Right lobe of liver (tissue), 6 donors: ENCODE measurements at regions not wholly inside any gene's neighbourhood (a gene's known extent, or its start where the extent isn't known, plus 50 kb on each side); places are given as distances from the start of the nearest gene placed in this dataset.

Experiments
- ATAC-seq, 4 donors: fragments of 200-7000 bp; cut with Tn5 transposase; one replicate each; pipeline ENCODE4 v1.9.1; 2020; ENCODE audit warnings: mild to moderate bottlenecking in 4 of 4, moderate library complexity in 4 of 4
- DNase-seq, 3 donors: peaks; one replicate each; pipeline ENCODE4 v3.0.0-alpha.2; 2020
- H3K27ac ChIP-seq, 3 donors: fragments of 200-600 bp; one replicate each; pipeline ENCODE4 v1.8.0; 2022
- H3K27me3 ChIP-seq, 2 donors: fragments of 200-600 bp; one replicate each; pipeline ENCODE4 v1.8.0; 2022
- H3K36me3 ChIP-seq, 4 donors: fragments of 200-600 bp; sonication (generic) in 1 of 4; one replicate each; pipeline versions ENCODE4 v1.5.1 to v1.8.0; 2017 to 2022; ENCODE audit warnings: control low read depth in 1 of 4
- H3K4me1 ChIP-seq, 4 donors: fragments of 200-600 bp; sonication (generic) in 1 of 4; one replicate each; pipeline versions ENCODE4 v1.5.1 to v1.8.0; 2017 to 2022; ENCODE audit warnings: control low read depth in 1 of 4
- H3K4me3 ChIP-seq, 3 donors: fragments of 200-600 bp; one replicate each; pipeline ENCODE4 v1.8.0; 2022
- H3K9me3 ChIP-seq, 4 donors: fragments of 200-600 bp; sonication (generic) in 1 of 4; one replicate each; pipeline versions ENCODE4 v1.5.1 to v1.8.0; 2017 to 2022; ENCODE audit warnings: control low read depth in 1 of 4
- CTCF ChIP-seq, 4 donors: fragments of 200-600 bp in 3 of 4; fragments of 450-650 bp in 1 of 4; IDR thresholded peaks; one replicate each; pipeline versions ENCODE4 v1.5.1 to v1.8.0; 2016 to 2022; ENCODE audit warnings: antibody characterized with exemption in 4 of 4, mild to moderate bottlenecking in 2 of 4
- POLR2A ChIP-seq: fragments of 450-650 bp; IDR thresholded peaks from one replicate; pipeline ENCODE4 v1.6.1; 2017; ENCODE audit warnings: antibody characterized with exemption, mild to moderate bottlenecking
- WGBS: methylation state at CpG from one replicate; pipeline ENCODE4 v1.1.6; 2018; ENCODE audit warnings: low coverage, low lambda C conversion rate; ENCODE audit not compliant: insufficient coverage; ENCODE audit errors: missing lambda C conversion rate; 5-methylcytosine and 5-hydroxymethylcytosine counted together
- intact Hi-C, 2 donors: fragments of 100-400 bp; cut with DNase I; formaldehyde crosslinking; loops; one replicate each; pipeline versions ENCODE4 v1.11.2 to v1.14.1; 2022
- donor health status: DM: no; HTN: yes; CAD: no.
- donor health status: DM: no; HTN: no; CAD: no.
- donor health status: DM: no; HTN: no; CAD: no.
- donor health status: DM: no; HTN: yes; CAD: no.
- donor health status: DM: no; HTN: yes; CAD: no.

GRCh38 chr3:194251891-194252560 lies 99.1 kb downstream of the CPN2 start:
- TF ChIP-seq CTCF (IDR thresholded peaks at IDR 0.05): no peak
- no peak for TF ChIP-seq POLR2A
- ATAC-seq (no peak), DNase-seq (no peak)
- WGBS: 95% methylated on average over 7 of the region's 18 CpGs
- Histone ChIP-seq H3K9me3 (no peaks in the 10 kb centered on the region), H3K4me1 (peaks cover 0 to 33% (median 16%) of the 10 kb centered on the region in 4 donors), H3K4me3 (no peak overlapping the region), H3K27ac (no peak overlapping the region), H3K27me3 (no peaks in the 10 kb centered on the region), H3K36me3 (no peaks in the 10 kb centered on the region)
- intact Hi-C loops: no loop called here

GRCh38 chr3:194253270-194253669 lies 97.9 kb downstream of the CPN2 start:
- Histone ChIP-seq H3K4me1 (peaks cover 0 to 29% (median 16%) of the 10 kb centered on the region in 4 donors), H3K9me3 (no peaks in the 10 kb centered on the region), H3K36me3 (no peaks in the 10 kb centered on the region), H3K27ac (no peak overlapping the region), H3K4me3 (no peak overlapping the region), H3K27me3 (no peaks in the 10 kb centered on the region)
- DNase-seq (no peak), ATAC-seq (no peak)
- TF ChIP-seq CTCF (IDR thresholded peaks at IDR 0.05): no peak
- no peak for TF ChIP-seq POLR2A
- 100% methylated on average over 2 of the region's 4 CpGs for WGBS
- intact Hi-C loops: no loop called here

- peaks cover 0 to 22% (median 13%) of the 10 kb centered on the region in 4 donors for H3K4me1 ChIP-seq
- no peaks in the 10 kb centered on the region for H3K36me3 ChIP-seq
- intact Hi-C loops: no loop called here
- H3K9me3 ChIP-seq: no peaks in the 10 kb centered on the region
- TF ChIP-seq CTCF (IDR thresholded peaks at IDR 0.05) (no peak), POLR2A (no peak)
- no CpG with 5 or more reads among the region's 7 CpGs for WGBS
- no peak for DNase-seq
- H3K4me3 ChIP-seq: no peak overlapping the region
- no peak overlapping the region for H3K27ac ChIP-seq
- H3K27me3 ChIP-seq: no peaks in the 10 kb centered on the region
- no peak for ATAC-seq
Observed at GRCh38 chr3:194254040-194254439, 97.1 kb downstream of the CPN2 start.

- Histone ChIP-seq H3K27ac (peak overlapping the region in 1 of 3 donors; percentile 22), H3K36me3 (no peaks in the 10 kb centered on the region), H3K4me1 (peaks cover 0 to 17% (median 5%) of the 10 kb centered on the region in 4 donors), H3K27me3 (no peaks in the 10 kb centered on the region), H3K4me3 (no peak overlapping the region), H3K9me3 (no peaks in the 10 kb centered on the region)
- WGBS: 61% methylated on average over 14 of the region's 19 CpGs
- DNase-seq (peak; percentile 67 to 81 (median 78)), ATAC-seq (peak; percentile 61 to 78 (median 70))
- intact Hi-C loops: no loop called here
- no peak for TF ChIP-seq POLR2A
- TF ChIP-seq CTCF (IDR thresholded peaks at IDR 0.05): no peak
Observed at GRCh38 chr3:194255252-194256039, 95.7 kb downstream of the CPN2 start.
